ENCODE measurements at regions not wholly inside any gene's neighbourhood (a gene's known extent, or its start where the extent isn't known, plus 50 kb on each side); places are given as distances from the start of the nearest gene placed in this dataset.

- TF ChIP-seq, protein P1, sequence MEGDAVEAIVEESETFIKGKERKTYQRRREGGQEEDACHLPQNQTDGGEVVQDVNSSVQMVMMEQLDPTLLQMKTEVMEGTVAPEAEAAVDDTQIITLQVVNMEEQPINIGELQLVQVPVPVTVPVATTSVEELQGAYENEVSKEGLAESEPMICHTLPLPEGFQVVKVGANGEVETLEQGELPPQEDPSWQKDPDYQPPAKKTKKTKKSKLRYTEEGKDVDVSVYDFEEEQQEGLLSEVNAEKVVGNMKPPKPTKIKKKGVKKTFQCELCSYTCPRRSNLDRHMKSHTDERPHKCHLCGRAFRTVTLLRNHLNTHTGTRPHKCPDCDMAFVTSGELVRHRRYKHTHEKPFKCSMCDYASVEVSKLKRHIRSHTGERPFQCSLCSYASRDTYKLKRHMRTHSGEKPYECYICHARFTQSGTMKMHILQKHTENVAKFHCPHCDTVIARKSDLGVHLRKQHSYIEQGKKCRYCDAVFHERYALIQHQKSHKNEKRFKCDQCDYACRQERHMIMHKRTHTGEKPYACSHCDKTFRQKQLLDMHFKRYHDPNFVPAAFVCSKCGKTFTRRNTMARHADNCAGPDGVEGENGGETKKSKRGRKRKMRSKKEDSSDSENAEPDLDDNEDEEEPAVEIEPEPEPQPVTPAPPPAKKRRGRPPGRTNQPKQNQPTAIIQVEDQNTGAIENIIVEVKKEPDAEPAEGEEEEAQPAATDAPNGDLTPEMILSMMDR (conservative IDR thresholded peaks at IDR 0.05; ENCODE audit: low read depth, low read length), result no peak
- no peak for TF ChIP-seq EZH2 (IDR thresholded peaks at IDR 0.05; ENCODE audit: borderline replicate concordance, low read depth, low read length, poor library complexity, severe bottlenecking)
Measured at GRCh38 chr1:163684785-163685184, 363.0 kb downstream of the NUF2 start.
